ENCODE measurements at regions not wholly inside any gene's neighbourhood (a gene's known extent, or its start where the extent isn't known, plus 50 kb on each side); places are given as distances from the start of the nearest gene placed in this dataset.

DNA sequence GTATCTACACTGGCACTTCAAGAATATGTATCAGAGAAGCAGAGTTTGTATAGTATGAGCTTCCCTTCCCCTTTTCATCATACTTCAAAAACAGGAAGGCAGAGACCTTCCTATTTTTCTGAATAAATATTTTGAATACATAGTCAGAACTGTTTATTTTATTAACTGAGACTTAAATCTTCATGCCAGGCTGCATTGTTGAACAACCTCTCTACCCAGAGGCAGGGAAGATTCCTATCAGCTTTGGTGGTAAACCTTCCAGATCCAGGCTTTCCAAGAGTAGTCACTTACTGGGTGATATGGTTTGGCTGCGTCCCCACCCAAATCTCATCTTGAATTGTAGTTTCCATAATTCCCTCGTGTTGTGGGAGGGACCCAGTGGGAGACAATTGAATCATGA is 217.4 kb upstream of the ATP11B start:
- TF ChIP-seq, protein P1, sequence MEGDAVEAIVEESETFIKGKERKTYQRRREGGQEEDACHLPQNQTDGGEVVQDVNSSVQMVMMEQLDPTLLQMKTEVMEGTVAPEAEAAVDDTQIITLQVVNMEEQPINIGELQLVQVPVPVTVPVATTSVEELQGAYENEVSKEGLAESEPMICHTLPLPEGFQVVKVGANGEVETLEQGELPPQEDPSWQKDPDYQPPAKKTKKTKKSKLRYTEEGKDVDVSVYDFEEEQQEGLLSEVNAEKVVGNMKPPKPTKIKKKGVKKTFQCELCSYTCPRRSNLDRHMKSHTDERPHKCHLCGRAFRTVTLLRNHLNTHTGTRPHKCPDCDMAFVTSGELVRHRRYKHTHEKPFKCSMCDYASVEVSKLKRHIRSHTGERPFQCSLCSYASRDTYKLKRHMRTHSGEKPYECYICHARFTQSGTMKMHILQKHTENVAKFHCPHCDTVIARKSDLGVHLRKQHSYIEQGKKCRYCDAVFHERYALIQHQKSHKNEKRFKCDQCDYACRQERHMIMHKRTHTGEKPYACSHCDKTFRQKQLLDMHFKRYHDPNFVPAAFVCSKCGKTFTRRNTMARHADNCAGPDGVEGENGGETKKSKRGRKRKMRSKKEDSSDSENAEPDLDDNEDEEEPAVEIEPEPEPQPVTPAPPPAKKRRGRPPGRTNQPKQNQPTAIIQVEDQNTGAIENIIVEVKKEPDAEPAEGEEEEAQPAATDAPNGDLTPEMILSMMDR (IDR thresholded peaks at IDR 0.05): no peak
- no peak for TF ChIP-seq POLR2A (IDR thresholded peaks at IDR 0.05)

Measured in body of pancreas (tissue), 4 donors.